ENCODE measurements at regions not wholly inside any gene's neighbourhood (a gene's known extent, or its start where the extent isn't known, plus 50 kb on each side); places are given as distances from the start of the nearest gene placed in this dataset.

DNA sequence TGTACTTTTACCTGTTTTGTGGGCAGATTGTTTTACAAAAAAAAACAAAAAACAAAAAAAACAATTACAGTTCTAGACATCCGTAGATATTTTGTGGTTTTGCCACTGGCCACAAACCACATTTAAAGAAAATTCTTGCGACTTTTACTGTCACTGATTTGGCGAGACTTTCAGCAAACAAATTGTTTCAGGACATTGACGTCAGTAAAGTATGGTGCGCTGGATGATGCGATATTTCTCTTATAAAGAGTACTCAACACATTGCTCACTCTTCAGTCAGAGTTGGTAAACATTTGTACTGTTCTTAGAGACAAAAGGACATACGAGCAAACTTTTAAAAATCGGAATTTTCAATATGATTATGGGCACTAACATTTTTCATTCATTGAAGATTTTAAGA lies 229.8 kb downstream of the HAO1 start:
- H3K4me3 ChIP-seq (ENCODE audit: low read length) = no peak overlapping the region
- peaks cover 5% of the 10 kb centered on the region for H3K4me1 Mint-ChIP-seq
- TF ChIP-seq, protein P1, sequence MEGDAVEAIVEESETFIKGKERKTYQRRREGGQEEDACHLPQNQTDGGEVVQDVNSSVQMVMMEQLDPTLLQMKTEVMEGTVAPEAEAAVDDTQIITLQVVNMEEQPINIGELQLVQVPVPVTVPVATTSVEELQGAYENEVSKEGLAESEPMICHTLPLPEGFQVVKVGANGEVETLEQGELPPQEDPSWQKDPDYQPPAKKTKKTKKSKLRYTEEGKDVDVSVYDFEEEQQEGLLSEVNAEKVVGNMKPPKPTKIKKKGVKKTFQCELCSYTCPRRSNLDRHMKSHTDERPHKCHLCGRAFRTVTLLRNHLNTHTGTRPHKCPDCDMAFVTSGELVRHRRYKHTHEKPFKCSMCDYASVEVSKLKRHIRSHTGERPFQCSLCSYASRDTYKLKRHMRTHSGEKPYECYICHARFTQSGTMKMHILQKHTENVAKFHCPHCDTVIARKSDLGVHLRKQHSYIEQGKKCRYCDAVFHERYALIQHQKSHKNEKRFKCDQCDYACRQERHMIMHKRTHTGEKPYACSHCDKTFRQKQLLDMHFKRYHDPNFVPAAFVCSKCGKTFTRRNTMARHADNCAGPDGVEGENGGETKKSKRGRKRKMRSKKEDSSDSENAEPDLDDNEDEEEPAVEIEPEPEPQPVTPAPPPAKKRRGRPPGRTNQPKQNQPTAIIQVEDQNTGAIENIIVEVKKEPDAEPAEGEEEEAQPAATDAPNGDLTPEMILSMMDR (conservative IDR thresholded peaks at IDR 0.05) = no peak
- no peak overlapping the region for H3K9ac ChIP-seq (ENCODE audit: extremely low read depth, low read length, poor library complexity, severe bottlenecking)
- no peak overlapping the region for H3K27ac ChIP-seq (ENCODE audit: low read depth, low read length)
- no peaks in the 10 kb centered on the region for H3K36me3 Mint-ChIP-seq (ENCODE audit: low read depth)
- 93 to 96% methylated on average over 6 to 7 of the region's 8 CpGs for WGBS, 2 experiments (ENCODE audit: insufficient coverage in 1 of 2, insufficient read length in 1 of 2)
- H3K9me3 Mint-ChIP-seq = no peaks in the 10 kb centered on the region
- no peaks in the 10 kb centered on the region for H3K36me3 ChIP-seq (ENCODE audit: control insufficient read depth, insufficient read depth, low read length)
- H3K27me3 Mint-ChIP-seq (ENCODE audit: insufficient read depth) = no peaks in the 10 kb centered on the region
- no peaks in the 10 kb centered on the region for H3K9me3 ChIP-seq (ENCODE audit: control insufficient read depth, low read length)
- no peaks in the 10 kb centered on the region for H3K27me3 ChIP-seq (ENCODE audit: control insufficient read depth, insufficient read depth, low read length, poor library complexity, severe bottlenecking)
- no peak overlapping the region for H3K27ac Mint-ChIP-seq
- H3K4me1 ChIP-seq (ENCODE audit: control insufficient read depth, insufficient read depth, low read length) = no peaks in the 10 kb centered on the region
- no peak overlapping the region for H3K4me3 Mint-ChIP-seq
- no peak for DNase-seq

DNA sequence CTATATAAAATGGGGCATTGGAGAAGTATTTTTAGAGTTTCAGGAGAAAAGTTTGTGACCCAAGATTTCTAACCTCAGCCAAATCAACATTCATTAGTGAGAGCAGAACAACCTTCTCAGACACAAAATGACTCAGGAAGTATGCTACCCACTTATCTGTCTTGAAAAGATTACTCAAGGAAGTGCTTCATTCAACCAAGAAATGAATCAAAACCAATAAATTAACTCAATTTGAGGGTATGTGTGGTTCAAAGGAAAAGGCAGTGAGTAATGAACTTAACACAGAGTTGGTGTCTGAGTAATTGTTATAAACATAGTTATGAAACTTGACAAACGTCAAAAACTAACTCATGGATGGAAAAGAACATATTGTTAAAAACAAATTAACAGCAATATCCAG lies 227.6 kb downstream of the HAO1 start:
- Histone ChIP-seq H3K27me3 (ENCODE audit: control insufficient read depth, insufficient read depth, low read length, poor library complexity, severe bottlenecking) (no peaks in the 10 kb centered on the region), H3K4me3 (ENCODE audit: low read length) (no peak overlapping the region), H3K27ac (ENCODE audit: low read depth, low read length) (no peak overlapping the region), H3K9me3 (ENCODE audit: control insufficient read depth, low read length) (no peaks in the 10 kb centered on the region), H3K9ac (ENCODE audit: extremely low read depth, low read length, poor library complexity, severe bottlenecking) (no peak overlapping the region), H3K36me3 (ENCODE audit: control insufficient read depth, insufficient read depth, low read length) (no peaks in the 10 kb centered on the region), H3K4me1 (ENCODE audit: control insufficient read depth, insufficient read depth, low read length) (no peaks in the 10 kb centered on the region)
- no peak overlapping the region for H3K27ac Mint-ChIP-seq
- peaks cover 5% of the 10 kb centered on the region for H3K4me1 Mint-ChIP-seq
- H3K9me3 Mint-ChIP-seq = no peaks in the 10 kb centered on the region
- no peak for DNase-seq
- TF ChIP-seq, protein P1 (conservative IDR thresholded peaks at IDR 0.05) = no peak
- H3K4me3 Mint-ChIP-seq = no peak overlapping the region
- no CpG with 5 or more reads among the region's 1 CpG for WGBS, 2 experiments (ENCODE audit: insufficient coverage in 1 of 2, insufficient read length in 1 of 2)
- no peaks in the 10 kb centered on the region for H3K27me3 Mint-ChIP-seq (ENCODE audit: insufficient read depth)
- no peaks in the 10 kb centered on the region for H3K36me3 Mint-ChIP-seq (ENCODE audit: low read depth)

DNA sequence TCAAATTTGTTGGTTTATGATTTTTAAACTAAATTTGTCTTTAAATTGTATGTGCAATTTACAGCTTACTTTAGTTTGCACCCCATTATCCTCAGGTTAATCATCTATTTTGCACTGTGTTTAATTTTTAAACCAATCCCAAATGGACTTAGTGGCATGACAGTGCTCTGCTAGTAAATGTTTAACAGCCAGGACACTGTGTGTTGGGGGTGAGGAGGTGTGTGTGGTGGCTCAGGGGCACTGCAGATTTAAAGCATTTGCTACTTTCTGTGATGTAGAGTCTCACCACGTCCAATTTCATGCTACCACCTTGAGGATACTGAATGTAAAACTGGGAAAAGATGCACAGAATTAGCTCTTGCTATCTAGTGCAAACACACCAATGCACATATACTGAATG lies 225.7 kb downstream of the HAO1 start:
- Histone ChIP-seq H3K36me3 (ENCODE audit: control insufficient read depth, insufficient read depth, low read length) (no peaks in the 10 kb centered on the region), H3K27me3 (ENCODE audit: control insufficient read depth, insufficient read depth, low read length, poor library complexity, severe bottlenecking) (no peaks in the 10 kb centered on the region), H3K4me3 (ENCODE audit: low read length) (no peak overlapping the region), H3K27ac (ENCODE audit: low read depth, low read length) (no peak overlapping the region), H3K4me1 (ENCODE audit: control insufficient read depth, insufficient read depth, low read length) (no peaks in the 10 kb centered on the region), H3K9ac (ENCODE audit: extremely low read depth, low read length, poor library complexity, severe bottlenecking) (no peak overlapping the region), H3K9me3 (ENCODE audit: control insufficient read depth, low read length) (no peaks in the 10 kb centered on the region)
- 100% methylated on average over 1 of the region's 1 CpG; no CpG with 5 or more reads in 1 of the 2 experiments for WGBS, 2 experiments (ENCODE audit: insufficient coverage in 1 of 2, insufficient read length in 1 of 2)
- H3K36me3 Mint-ChIP-seq (ENCODE audit: low read depth) = no peaks in the 10 kb centered on the region
- TF ChIP-seq, protein P1 (conservative IDR thresholded peaks at IDR 0.05) = peak; percentile 21
- H3K9me3 Mint-ChIP-seq = no peaks in the 10 kb centered on the region
- H3K27ac Mint-ChIP-seq = no peak overlapping the region
- DNase-seq = no peak
- no peak overlapping the region for H3K4me3 Mint-ChIP-seq
- peaks cover 5% of the 10 kb centered on the region for H3K4me1 Mint-ChIP-seq
- no peaks in the 10 kb centered on the region for H3K27me3 Mint-ChIP-seq (ENCODE audit: insufficient read depth)

Measured in endodermal cell (in vitro differentiated cells).